ENCODE measurements at regions not wholly inside any gene's neighbourhood (a gene's known extent, or its start where the extent isn't known, plus 50 kb on each side); places are given as distances from the start of the nearest gene placed in this dataset.
"Not testable (repeated sequence)": the region's sequence is repeated elsewhere in the genome, so short reads cannot be mapped to it uniquely, and the experiment has no call there.

DNA sequence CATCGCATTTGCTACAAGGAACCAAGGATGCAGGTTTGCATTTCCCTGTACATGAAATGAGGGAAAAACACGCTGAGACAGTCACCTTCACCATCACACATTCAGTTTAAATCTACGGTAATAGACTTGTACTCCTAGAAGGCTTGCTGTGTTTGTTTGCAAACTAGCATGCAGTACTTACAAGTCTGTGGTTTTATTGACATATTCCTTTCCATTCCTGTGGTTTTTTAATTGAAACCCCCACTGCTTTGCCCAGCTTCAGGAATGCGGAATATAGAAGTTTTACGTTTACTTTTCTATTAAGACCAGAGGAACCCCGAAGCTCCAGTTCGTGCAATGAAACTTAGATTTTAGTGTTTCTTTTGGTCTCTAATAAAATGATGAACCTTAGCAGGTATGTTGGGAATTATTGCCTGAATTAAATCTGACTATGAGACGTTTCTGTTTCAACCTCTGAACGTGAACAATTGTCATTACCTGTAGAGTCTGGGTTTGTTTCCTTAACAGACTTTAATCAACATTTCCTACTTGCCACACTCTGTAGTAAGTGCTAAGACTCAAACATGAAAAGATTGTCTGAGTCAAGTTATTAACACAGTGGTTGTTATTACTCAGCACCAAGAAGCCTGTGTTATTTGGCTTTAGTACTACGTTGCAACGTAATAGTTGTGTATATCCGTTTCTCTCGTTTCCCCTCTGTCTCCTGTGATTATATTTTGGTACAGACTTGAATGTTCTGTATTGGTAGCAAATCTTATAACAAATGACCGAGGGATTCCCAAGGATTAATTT lies 793.3 kb upstream of the GOT2 start:
- no peaks in the 10 kb centered on the region for H3K36me3 ChIP-seq
- no peak overlapping the region for H3K4me3 ChIP-seq
- H3K4me1 ChIP-seq: no peaks in the 10 kb centered on the region
- intact Hi-C loops (cut with DNase I): no loop called here
- no peak overlapping the region for H3K27ac ChIP-seq
- H3K9me3 ChIP-seq: no peaks in the 10 kb centered on the region
- H3K27me3 ChIP-seq: no peaks in the 10 kb centered on the region
- no peak for DNase-seq (ENCODE audit: low spot score in 2 of 2)
- TF ChIP-seq, protein P1, sequence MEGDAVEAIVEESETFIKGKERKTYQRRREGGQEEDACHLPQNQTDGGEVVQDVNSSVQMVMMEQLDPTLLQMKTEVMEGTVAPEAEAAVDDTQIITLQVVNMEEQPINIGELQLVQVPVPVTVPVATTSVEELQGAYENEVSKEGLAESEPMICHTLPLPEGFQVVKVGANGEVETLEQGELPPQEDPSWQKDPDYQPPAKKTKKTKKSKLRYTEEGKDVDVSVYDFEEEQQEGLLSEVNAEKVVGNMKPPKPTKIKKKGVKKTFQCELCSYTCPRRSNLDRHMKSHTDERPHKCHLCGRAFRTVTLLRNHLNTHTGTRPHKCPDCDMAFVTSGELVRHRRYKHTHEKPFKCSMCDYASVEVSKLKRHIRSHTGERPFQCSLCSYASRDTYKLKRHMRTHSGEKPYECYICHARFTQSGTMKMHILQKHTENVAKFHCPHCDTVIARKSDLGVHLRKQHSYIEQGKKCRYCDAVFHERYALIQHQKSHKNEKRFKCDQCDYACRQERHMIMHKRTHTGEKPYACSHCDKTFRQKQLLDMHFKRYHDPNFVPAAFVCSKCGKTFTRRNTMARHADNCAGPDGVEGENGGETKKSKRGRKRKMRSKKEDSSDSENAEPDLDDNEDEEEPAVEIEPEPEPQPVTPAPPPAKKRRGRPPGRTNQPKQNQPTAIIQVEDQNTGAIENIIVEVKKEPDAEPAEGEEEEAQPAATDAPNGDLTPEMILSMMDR (IDR thresholded peaks at IDR 0.05): no peak

DNA sequence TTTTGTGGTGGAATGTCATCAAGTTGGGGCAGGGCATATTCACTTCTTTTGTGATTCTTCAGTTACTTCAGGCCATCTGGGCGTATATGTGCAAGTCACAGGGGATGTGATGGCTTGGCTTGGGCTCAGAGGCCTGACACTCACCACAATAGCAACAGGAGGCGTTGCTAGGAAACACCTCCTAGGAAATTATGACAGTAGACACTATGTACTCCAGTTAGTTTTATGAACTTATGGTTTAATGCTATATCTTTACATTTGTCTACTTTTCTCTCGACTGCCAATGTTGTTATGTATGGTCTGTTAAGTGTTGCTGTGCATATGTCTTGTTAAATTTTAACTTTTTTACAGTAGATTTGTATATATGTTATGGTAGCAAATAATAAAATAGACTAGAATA lies 788.7 kb upstream of the GOT2 start:
- TF ChIP-seq, protein P1 (IDR thresholded peaks at IDR 0.05): no peak
- intact Hi-C loops (cut with DNase I): no loop called here

DNA sequence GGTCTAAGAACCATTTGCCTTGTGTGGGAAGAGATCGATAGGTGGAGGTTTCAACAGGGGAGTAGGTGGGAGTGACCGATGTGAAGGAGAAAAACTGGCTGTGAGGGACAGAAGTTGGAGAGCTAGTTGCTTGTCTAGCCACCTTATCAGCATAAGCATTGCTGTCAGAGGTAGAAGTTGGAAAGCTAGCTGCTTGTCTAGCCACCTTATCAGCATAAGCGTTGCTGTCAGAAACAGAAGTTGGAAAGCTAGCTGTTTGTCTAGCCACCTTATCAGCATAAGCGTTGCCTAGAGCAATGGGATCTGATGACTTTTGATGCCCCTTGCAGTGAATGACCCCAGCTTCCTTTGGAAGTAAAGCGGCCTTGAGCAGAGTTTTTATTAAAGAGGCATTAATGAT lies 784.6 kb upstream of the GOT2 start:
- intact Hi-C loops (cut with DNase I); H3K27ac ChIP-seq; H3K9me3 ChIP-seq; H3K4me3 ChIP-seq; DNase-seq (ENCODE audit: low spot score in 2 of 2); H3K27me3 ChIP-seq; H3K36me3 ChIP-seq; H3K4me1 ChIP-seq: not testable (repeated sequence)

More for the DNA sequence above, 788.7 kb upstream of the GOT2 start:
- Histone ChIP-seq H3K36me3 (no peaks in the 10 kb centered on the region), H3K4me1 (no peaks in the 10 kb centered on the region), H3K4me3 (no peak overlapping the region), H3K27me3 (no peaks in the 10 kb centered on the region), H3K9me3 (no peaks in the 10 kb centered on the region), H3K27ac (no peak overlapping the region)
- DNase-seq (ENCODE audit: low spot score in 2 of 2): no peak

DNA sequence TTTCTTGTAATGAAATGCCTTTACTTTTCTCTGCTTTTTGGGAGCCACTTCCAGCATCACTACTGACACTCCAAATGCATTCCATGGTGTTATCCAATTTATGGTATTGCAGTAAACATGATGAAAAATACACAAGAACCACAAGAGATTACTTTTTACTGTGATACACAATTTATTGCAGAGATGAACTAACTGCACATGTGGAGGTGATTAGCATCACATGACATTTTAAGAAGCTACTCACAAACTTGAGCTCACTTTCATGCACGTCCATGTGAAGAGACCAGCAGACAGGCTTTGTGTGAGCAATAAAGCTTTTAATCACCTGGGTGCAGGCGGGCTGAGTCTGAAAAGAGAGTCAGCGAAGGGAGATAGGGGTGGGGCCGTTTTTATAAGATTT lies 780.5 kb upstream of the GOT2 start:
- Histone ChIP-seq H3K27me3 (no peaks in the 10 kb centered on the region), H3K4me3 (no peak overlapping the region), H3K4me1 (no peaks in the 10 kb centered on the region), H3K36me3 (no peaks in the 10 kb centered on the region), H3K27ac (no peak overlapping the region), H3K9me3 (no peaks in the 10 kb centered on the region)
- no peak for DNase-seq (ENCODE audit: low spot score in 2 of 2)
- TF ChIP-seq, protein P1 (IDR thresholded peaks at IDR 0.05): no peak
- intact Hi-C loops (cut with DNase I): no loop called here

DNA sequence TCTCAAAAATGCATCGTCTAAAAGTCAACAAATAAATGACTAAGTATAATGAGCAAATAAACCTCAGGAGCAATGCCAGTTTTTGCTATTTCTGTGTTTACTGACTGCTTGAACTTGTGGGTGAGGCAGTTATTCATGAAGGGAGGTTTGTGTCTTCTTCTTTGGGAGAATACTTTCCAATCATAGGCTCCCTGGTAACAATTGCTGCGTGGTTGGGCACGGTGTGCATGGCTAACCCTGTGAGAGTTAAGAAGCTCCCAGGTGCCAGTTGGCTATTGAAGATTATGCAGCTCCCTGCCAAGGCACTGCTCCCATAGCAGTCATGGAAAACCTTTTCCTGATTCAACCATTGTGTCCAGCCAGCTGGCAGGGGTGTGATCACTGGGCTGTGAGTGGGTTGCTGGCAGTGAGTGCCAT lies 775.9 kb upstream of the GOT2 start:
- H3K4me3 ChIP-seq: no peak overlapping the region
- intact Hi-C loops (cut with DNase I): no loop called here
- no peaks in the 10 kb centered on the region for H3K27me3 ChIP-seq
- H3K9me3 ChIP-seq: no peaks in the 10 kb centered on the region
- TF ChIP-seq, protein P1 (IDR thresholded peaks at IDR 0.05): no peak
- H3K4me1 ChIP-seq: no peaks in the 10 kb centered on the region
- no peak overlapping the region for H3K27ac ChIP-seq
- H3K36me3 ChIP-seq: no peaks in the 10 kb centered on the region
- no peak for DNase-seq (ENCODE audit: low spot score in 2 of 2)

DNA sequence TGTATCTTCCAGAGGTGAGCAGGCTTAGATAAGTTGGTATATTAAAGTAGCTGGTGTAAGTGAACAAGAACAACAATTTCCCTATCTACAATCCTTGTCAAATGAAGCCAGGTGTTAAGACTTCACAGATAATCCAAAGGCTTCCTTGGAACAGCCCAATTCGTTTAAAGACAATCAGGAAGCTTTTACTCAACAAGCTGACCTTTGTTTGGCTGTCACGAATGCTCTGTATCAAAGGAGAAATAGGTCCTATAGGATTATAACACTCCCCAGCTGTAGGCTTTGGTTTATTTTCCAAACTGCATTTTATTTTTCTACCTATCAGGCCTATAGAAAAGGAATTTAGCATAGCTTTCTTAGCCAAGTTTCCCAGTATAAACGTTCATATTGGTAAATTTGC lies 766.5 kb upstream of the GOT2 start:
- Histone ChIP-seq H3K9me3 (no peaks in the 10 kb centered on the region), H3K27me3 (no peaks in the 10 kb centered on the region), H3K4me3 (no peak overlapping the region), H3K36me3 (no peaks in the 10 kb centered on the region), H3K4me1 (no peaks in the 10 kb centered on the region), H3K27ac (no peak overlapping the region)
- DNase-seq (ENCODE audit: low spot score in 2 of 2): no peak
- intact Hi-C loops (cut with DNase I): no loop called here
- TF ChIP-seq, protein P1 (IDR thresholded peaks at IDR 0.05): no peak
